B cell (primary cell): ENCODE measurements at regions not wholly inside any gene's neighbourhood (a gene's known extent, or its start where the extent isn't known, plus 50 kb on each side); places are given as distances from the start of the nearest gene placed in this dataset.

Experiments used
- ATAC-seq: fragments of 200-7000 bp; cut with Tn5 transposase; one replicate; pipeline ENCODE4 v1.10.0; 2021; ENCODE audit warnings: low read depth, mild to moderate bottlenecking, moderate number of reproducible peaks, moderate library complexity
- CTCF ChIA-PET: fragments of 350-600 bp; sonication (Branson Sonifier 250); formaldehyde crosslinking; loops from one replicate; lab custom pipeline; 2021; ENCODE audit warnings: antibody characterized with exemption, inconsistent platforms; lab: Charles Lee
- POLR2A ChIA-PET: fragments of 350-600 bp; sonication (Branson Sonifier 250); formaldehyde crosslinking; loops from one replicate; lab custom pipeline; 2021; ENCODE audit warnings: antibody characterized with exemption; lab: Charles Lee
- DNase-seq: peaks from one replicate; pipeline ENCODE4 v3.0.0; 2013
- H2AFZ ChIP-seq: 2 replicates; pipeline ENCODE4 v1.6.1; 2012; ENCODE audit warnings: mild to moderate bottlenecking, low read depth, low read length; ENCODE audit not compliant: insufficient read depth, poor library complexity, severe bottlenecking
- H3K27ac ChIP-seq, 2 donors: 1 replicate in 1 of 2; 2 replicates in 1 of 2; pipeline ENCODE4 v1.5.1; 2012 to 2013; ENCODE audit warnings: low read length in 2 of 2, mild to moderate bottlenecking in 2 of 2, moderate library complexity in 1 of 2
- H3K27me3 ChIP-seq, 4 experiments: fragments of 200-600 bp in 1 of 4; sonication (generic) in 1 of 4; replicated peaks in 1 of 4; 1 replicate in 2 of 4; 2 replicates in 2 of 4; pipeline versions ENCODE4 v1.6.1 to v1.7.0; 2013 to 2016; ENCODE audit warnings: low read length in 3 of 4, mild to moderate bottlenecking in 2 of 4, mixed read lengths in 1 of 4, moderate library complexity in 1 of 4; ENCODE audit not compliant: insufficient read depth in 4 of 4, control insufficient read depth in 3 of 4; ENCODE audit errors: control extremely low read depth in 1 of 4
- H3K36me3 ChIP-seq, 2 experiments: replicated peaks in 1 of 2; 1 replicate in 1 of 2; 2 replicates in 1 of 2; pipeline versions ENCODE4 v1.6.1 to v1.7.1; 2013; ENCODE audit warnings: low read length in 1 of 2; ENCODE audit not compliant: insufficient read depth in 2 of 2, control insufficient read depth in 1 of 2; ENCODE audit errors: control extremely low read depth in 1 of 2, extremely low read depth in 1 of 2
- H3K4me1 ChIP-seq, 2 donors: fragments of 200-600 bp in 1 of 2; sonication (generic) in 1 of 2; 1 replicate in 1 of 2; 2 replicates in 1 of 2; pipeline versions ENCODE4 v1.5.1 to v1.6.1; 2013 to 2017; ENCODE audit warnings: low read length in 2 of 2; ENCODE audit not compliant: control insufficient read depth in 2 of 2, insufficient read depth in 2 of 2
- H3K4me2 ChIP-seq: replicated peaks from 2 replicates; pipeline ENCODE3; 2012; ENCODE audit warnings: mild to moderate bottlenecking, low read depth, low read length; ENCODE audit not compliant: poor library complexity, severe bottlenecking
- H3K4me3 ChIP-seq, 5 experiments: fragments of 200-600 bp in 1 of 5; sonication (generic) in 1 of 5; 1 replicate in 3 of 5; 2 replicates in 2 of 5; pipeline versions ENCODE4 v1.5.1 to v1.7.0; 2011 to 2016; ENCODE audit warnings: low read length in 4 of 5, mild to moderate bottlenecking in 4 of 5, low read depth in 2 of 5, control low read depth in 1 of 5, moderate library complexity in 1 of 5; ENCODE audit not compliant: insufficient read depth in 1 of 5; ENCODE audit errors: control extremely low read depth in 1 of 5, extremely low read depth in 1 of 5
- H3K79me2 ChIP-seq: fragments of 200-600 bp; sonication (generic); one replicate; pipeline ENCODE4 v1.6.0; 2016; ENCODE audit warnings: low read length; ENCODE audit not compliant: control insufficient read depth, insufficient read depth
- H3K9ac ChIP-seq: fragments of 200-600 bp; sonication (generic); 2 replicates; pipeline ENCODE4 v1.6.1; 2017; ENCODE audit warnings: mild to moderate bottlenecking, low read length, moderate library complexity
- H3K9me3 ChIP-seq, 3 donors: one replicate each; pipeline versions ENCODE4 v1.6.1 to v1.7.1; 2013; ENCODE audit warnings: low read length in 2 of 3; ENCODE audit not compliant: control insufficient read depth in 2 of 3, insufficient read depth in 1 of 3; ENCODE audit errors: control extremely low read depth in 1 of 3
- H4K20me1 ChIP-seq: 2 replicates; pipeline ENCODE4 v1.6.0; 2012; ENCODE audit warnings: mild to moderate bottlenecking, low read length; ENCODE audit not compliant: insufficient read depth, control insufficient read depth, poor library complexity, severe bottlenecking
- H3K27ac Mint-ChIP-seq: one replicate; pipeline ENCODE4 v1.8.0; 2021; ENCODE audit warnings: mixed read lengths
- H3K27me3 Mint-ChIP-seq: one replicate; pipeline ENCODE4 v1.8.0; 2021; ENCODE audit warnings: mixed read lengths
- H3K4me1 Mint-ChIP-seq: one replicate; pipeline ENCODE4 v1.8.0; 2021; ENCODE audit warnings: mixed read lengths
- H3K4me3 Mint-ChIP-seq: one replicate; pipeline ENCODE4 v1.8.0; 2021; ENCODE audit warnings: mixed read lengths
- H3K9me3 Mint-ChIP-seq: one replicate; pipeline ENCODE4 v1.8.0; 2022; ENCODE audit warnings: mixed read lengths; ENCODE audit not compliant: insufficient read depth
- EZH2 ChIP-seq: IDR thresholded peaks from 2 replicates; pipeline ENCODE4 v1.6.1; 2012; ENCODE audit warnings: borderline replicate concordance, low read depth, mild to moderate bottlenecking, moderate library complexity, low read length; ENCODE audit not compliant: insufficient read depth, poor library complexity, severe bottlenecking
- WGBS: methylation state at CpG from one replicate; pipeline ENCODE4 v1.1.5; 2013; ENCODE audit warnings: missing lambda C conversion rate; ENCODE audit not compliant: insufficient coverage; 5-methylcytosine and 5-hydroxymethylcytosine counted together
- intact Hi-C: fragments of 100-400 bp; cut with micrococcal nuclease; formaldehyde crosslinking; loops from one replicate; pipeline ENCODE4 v1.10.0; 2022
- TF ChIP-seq, protein P1 (sequence below): fragments of 200-600 bp; IDR thresholded peaks from one replicate; pipeline ENCODE4 v1.8.0; 2022; ENCODE audit warnings: antibody characterized with exemption, mild to moderate bottlenecking

DNA sequence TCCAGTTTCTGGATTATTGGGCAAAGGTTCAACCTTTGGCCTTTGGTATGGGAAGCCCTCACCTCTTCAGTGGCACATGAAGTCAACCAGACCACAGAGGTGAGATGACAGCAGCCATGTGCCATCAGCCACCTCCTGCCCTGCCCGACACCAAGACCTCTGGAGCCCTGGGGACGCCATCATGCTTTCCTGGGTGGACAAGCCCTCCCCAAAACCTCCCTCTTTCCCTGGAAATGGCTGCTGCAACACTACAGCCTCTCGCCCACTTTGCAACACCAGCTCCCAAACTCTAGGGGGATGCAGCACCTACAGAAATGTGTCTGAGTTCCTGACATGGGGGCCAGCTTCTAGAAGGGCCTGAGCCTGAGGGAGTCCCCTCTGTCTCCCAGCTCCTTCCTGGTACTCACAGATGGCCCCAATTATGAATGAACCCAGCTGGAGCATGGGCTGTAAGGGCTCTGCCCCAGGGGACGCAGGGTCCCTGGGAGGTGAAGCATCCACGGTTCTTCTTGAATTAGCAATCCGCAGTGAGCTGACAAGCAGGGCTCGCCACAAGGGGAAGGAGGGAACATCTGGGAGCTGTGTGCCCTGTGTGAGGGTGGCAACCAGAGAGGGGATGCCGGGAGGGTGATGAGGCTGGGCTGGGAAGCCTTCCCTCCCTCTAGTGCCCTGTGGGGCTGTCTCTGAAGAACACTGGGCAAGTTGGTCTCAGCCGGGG lies 268.5 kb upstream of the HDAC4 start:
- 82% methylated on average over 8 of the region's 9 CpGs for WGBS
- H3K27me3 Mint-ChIP-seq = no peaks in the 10 kb centered on the region
- no peaks in the 10 kb centered on the region for H3K4me1 Mint-ChIP-seq
- H3K9ac ChIP-seq = no peak overlapping the region
- H3K79me2 ChIP-seq = no peaks in the 10 kb centered on the region
- intact Hi-C loops = no loop called here
- ATAC-seq = no peak
- no peak for DNase-seq
- no peaks in the 10 kb centered on the region for H3K9me3 Mint-ChIP-seq
- no peak overlapping the region for H3K4me2 ChIP-seq
- TF ChIP-seq, protein P1, sequence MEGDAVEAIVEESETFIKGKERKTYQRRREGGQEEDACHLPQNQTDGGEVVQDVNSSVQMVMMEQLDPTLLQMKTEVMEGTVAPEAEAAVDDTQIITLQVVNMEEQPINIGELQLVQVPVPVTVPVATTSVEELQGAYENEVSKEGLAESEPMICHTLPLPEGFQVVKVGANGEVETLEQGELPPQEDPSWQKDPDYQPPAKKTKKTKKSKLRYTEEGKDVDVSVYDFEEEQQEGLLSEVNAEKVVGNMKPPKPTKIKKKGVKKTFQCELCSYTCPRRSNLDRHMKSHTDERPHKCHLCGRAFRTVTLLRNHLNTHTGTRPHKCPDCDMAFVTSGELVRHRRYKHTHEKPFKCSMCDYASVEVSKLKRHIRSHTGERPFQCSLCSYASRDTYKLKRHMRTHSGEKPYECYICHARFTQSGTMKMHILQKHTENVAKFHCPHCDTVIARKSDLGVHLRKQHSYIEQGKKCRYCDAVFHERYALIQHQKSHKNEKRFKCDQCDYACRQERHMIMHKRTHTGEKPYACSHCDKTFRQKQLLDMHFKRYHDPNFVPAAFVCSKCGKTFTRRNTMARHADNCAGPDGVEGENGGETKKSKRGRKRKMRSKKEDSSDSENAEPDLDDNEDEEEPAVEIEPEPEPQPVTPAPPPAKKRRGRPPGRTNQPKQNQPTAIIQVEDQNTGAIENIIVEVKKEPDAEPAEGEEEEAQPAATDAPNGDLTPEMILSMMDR = no peak
- TF ChIP-seq EZH2 = no peak
- H3K27ac ChIP-seq = no peak overlapping the region
- H3K4me3 Mint-ChIP-seq = no peak overlapping the region
- H3K4me3 ChIP-seq = no peak overlapping the region
- no peaks in the 10 kb centered on the region for H3K9me3 ChIP-seq
- H4K20me1 ChIP-seq = no peaks in the 10 kb centered on the region
- ChIA-PET POLR2A (no interaction called here), CTCF (no interaction called here)
- no peak overlapping the region for H3K27ac Mint-ChIP-seq
- H3K4me1 ChIP-seq = no peaks in the 10 kb centered on the region
- H3K27me3 ChIP-seq = no peaks in the 10 kb centered on the region
- H2AFZ ChIP-seq = no peak overlapping the region
- no peaks in the 10 kb centered on the region for H3K36me3 ChIP-seq

DNA sequence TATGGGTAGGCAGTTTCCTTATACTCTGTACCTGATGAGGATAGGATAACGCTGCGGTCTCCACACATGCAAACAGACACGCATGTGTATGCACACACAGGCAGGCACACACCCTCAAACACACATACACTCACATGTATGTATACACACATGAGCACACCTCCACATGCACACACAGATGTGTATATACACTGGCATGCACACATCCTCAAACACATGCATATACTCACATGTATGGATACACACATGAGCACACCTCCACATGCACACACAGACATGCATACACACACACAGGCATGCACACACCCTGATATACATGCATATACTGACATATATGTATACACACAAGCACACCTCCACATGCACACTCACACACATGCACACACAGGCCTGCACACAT lies 267.8 kb upstream of the HDAC4 start:
- no peaks in the 10 kb centered on the region for H3K9me3 ChIP-seq
- H3K79me2 ChIP-seq = no peaks in the 10 kb centered on the region
- H3K27me3 ChIP-seq = no peaks in the 10 kb centered on the region
- H4K20me1 ChIP-seq = no peaks in the 10 kb centered on the region
- TF ChIP-seq EZH2 = no peak
- TF ChIP-seq, protein P1 = no peak
- H3K27me3 Mint-ChIP-seq = peaks cover 2% of the 10 kb centered on the region
- no peak overlapping the region for H2AFZ ChIP-seq
- H3K27ac ChIP-seq = no peak overlapping the region
- no peaks in the 10 kb centered on the region for H3K4me1 ChIP-seq
- no peak overlapping the region for H3K4me3 ChIP-seq
- ATAC-seq (no peak), DNase-seq (no peak)
- H3K9ac ChIP-seq = no peak overlapping the region
- H3K27ac Mint-ChIP-seq = no peak overlapping the region
- intact Hi-C loops = no loop called here
- H3K4me2 ChIP-seq = no peak overlapping the region
- H3K4me1 Mint-ChIP-seq = no peaks in the 10 kb centered on the region
- WGBS = 100% methylated on average over 1 of the region's 3 CpGs
- CTCF ChIA-PET = no interaction called here
- H3K36me3 ChIP-seq = no peaks in the 10 kb centered on the region
- no peak overlapping the region for H3K4me3 Mint-ChIP-seq
- H3K9me3 Mint-ChIP-seq = no peaks in the 10 kb centered on the region
- POLR2A ChIA-PET = no interaction called here
